Vagina (tissue), 2 donors: ENCODE measurements at regions not wholly inside any gene's neighbourhood (a gene's known extent, or its start where the extent isn't known, plus 50 kb on each side); places are given as distances from the start of the nearest gene placed in this dataset.

ENCODE experiments used
- DNase-seq, 2 donors: peaks; one replicate each; pipeline ENCODE4 v3.0.0-alpha.2; 2017; ENCODE audit errors: extremely low spot score in 2 of 2
- H3K27ac ChIP-seq: fragments of 200-600 bp; sonication (generic); one replicate; pipeline ENCODE4 v1.5.1; 2019
- H3K27me3 ChIP-seq: fragments of 200-600 bp; sonication (generic); one replicate; pipeline ENCODE4 v1.5.1; 2019
- H3K36me3 ChIP-seq, 2 donors: fragments of 200-600 bp; sonication (generic); one replicate each; pipeline ENCODE4 v1.5.1; 2017 to 2019
- H3K4me1 ChIP-seq: fragments of 200-600 bp; sonication (generic); one replicate; pipeline ENCODE4 v1.5.1; 2019
- H3K4me3 ChIP-seq, 2 donors: fragments of 200-600 bp; sonication (generic); 1 replicate in 1 of 2; 2 replicates in 1 of 2; pipeline ENCODE4 v1.5.1; 2016 to 2019
- H3K9me3 ChIP-seq: fragments of 200-600 bp; sonication (generic); one replicate; pipeline ENCODE4 v1.5.1; 2019
- POLR2A ChIP-seq, 2 donors: fragments of 450-650 bp; IDR thresholded peaks; one replicate each; pipeline ENCODE4 v1.6.1; 2017; ENCODE audit warnings: antibody characterized with exemption in 2 of 2, mild to moderate bottlenecking in 2 of 2, moderate library complexity in 2 of 2
- POLR2AphosphoS5 ChIP-seq, 2 donors: sonication (generic); formaldehyde crosslinking; IDR thresholded peaks; one replicate each; pipeline ENCODE4 v1.9.0; 2017; ENCODE audit warnings: antibody characterized with exemption in 2 of 2, mild to moderate bottlenecking in 2 of 2, low read depth in 1 of 2; ENCODE audit not compliant: insufficient read depth in 1 of 2
- intact Hi-C: fragments of 100-400 bp; cut with DNase I; formaldehyde crosslinking; loops from one replicate; pipeline ENCODE4 v1.15.1; 2023
- TF ChIP-seq, protein P1 (sequence below), 3 experiments: fragments of 450-650 bp in 2 of 3; fragments of 200-600 bp in 1 of 3; sonication (generic) in 1 of 3; IDR thresholded peaks; one replicate each; pipeline ENCODE4 v1.5.1; 2017 to 2019; ENCODE audit warnings: antibody characterized with exemption in 3 of 3, mild to moderate bottlenecking in 2 of 3, moderate library complexity in 2 of 3

DNA sequence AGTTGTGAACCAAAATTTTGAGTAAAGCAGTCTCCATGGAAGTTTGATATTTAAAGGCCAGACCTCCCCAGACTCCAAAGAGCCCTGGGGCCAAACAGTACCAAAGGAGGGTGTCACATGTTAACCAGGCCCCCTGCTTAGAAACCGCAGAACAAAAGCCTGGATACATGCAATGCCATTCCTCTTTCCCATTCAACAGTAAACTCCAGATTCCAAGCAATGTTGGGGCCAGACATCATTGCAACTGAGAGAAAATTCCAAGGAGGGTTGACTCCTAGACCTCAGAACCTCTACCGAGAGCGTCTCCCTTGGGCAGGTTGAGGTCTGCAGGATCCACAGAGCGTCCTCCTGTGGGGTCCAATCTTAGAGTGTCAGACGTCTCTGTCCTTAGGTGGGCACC lies 404.4 kb upstream of the SYT4 start:
- Histone ChIP-seq H3K4me3 (no peak overlapping the region), H3K27me3 (no peaks in the 10 kb centered on the region), H3K4me1 (no peaks in the 10 kb centered on the region), H3K9me3 (no peaks in the 10 kb centered on the region), H3K36me3 (no peaks in the 10 kb centered on the region), H3K27ac (no peak overlapping the region)
- intact Hi-C loops: no loop called here
- no peak for DNase-seq
- TF ChIP-seq POLR2AphosphoS5 (IDR thresholded peaks at IDR 0.05; ENCODE audit: insufficient read depth in 1 of 2, low read depth in 1 of 2) (no peak), POLR2A (IDR thresholded peaks at IDR 0.05) (no peak)
- TF ChIP-seq, protein P1, sequence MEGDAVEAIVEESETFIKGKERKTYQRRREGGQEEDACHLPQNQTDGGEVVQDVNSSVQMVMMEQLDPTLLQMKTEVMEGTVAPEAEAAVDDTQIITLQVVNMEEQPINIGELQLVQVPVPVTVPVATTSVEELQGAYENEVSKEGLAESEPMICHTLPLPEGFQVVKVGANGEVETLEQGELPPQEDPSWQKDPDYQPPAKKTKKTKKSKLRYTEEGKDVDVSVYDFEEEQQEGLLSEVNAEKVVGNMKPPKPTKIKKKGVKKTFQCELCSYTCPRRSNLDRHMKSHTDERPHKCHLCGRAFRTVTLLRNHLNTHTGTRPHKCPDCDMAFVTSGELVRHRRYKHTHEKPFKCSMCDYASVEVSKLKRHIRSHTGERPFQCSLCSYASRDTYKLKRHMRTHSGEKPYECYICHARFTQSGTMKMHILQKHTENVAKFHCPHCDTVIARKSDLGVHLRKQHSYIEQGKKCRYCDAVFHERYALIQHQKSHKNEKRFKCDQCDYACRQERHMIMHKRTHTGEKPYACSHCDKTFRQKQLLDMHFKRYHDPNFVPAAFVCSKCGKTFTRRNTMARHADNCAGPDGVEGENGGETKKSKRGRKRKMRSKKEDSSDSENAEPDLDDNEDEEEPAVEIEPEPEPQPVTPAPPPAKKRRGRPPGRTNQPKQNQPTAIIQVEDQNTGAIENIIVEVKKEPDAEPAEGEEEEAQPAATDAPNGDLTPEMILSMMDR (IDR thresholded peaks at IDR 0.05): no peak

DNA sequence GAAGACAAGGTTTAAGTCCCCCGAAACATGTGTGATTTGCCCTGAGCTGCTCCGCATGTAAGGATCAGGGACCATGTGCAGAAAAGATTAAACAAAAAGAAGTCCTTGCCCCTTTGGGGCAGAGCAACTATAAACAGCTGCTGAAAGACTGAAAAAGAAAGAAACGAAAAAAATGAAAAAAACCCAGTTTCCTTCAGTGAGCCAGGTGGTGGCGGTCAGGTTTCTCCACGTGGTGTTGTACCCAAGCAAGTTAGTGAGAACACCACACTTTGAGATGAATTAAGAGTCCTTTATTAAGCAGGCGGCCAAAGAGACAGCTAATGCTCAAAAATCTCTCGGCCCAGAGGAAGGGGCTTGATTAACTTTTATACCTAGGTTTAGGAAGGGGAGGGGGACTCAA lies 404.9 kb upstream of the SYT4 start:
- no peak for DNase-seq
- H3K9me3 ChIP-seq: no peaks in the 10 kb centered on the region
- no peaks in the 10 kb centered on the region for H3K4me1 ChIP-seq
- intact Hi-C loops: no loop called here
- H3K4me3 ChIP-seq: no peak overlapping the region
- no peaks in the 10 kb centered on the region for H3K27me3 ChIP-seq
- no peaks in the 10 kb centered on the region for H3K36me3 ChIP-seq
- TF ChIP-seq POLR2A (IDR thresholded peaks at IDR 0.05) (no peak), POLR2AphosphoS5 (IDR thresholded peaks at IDR 0.05; ENCODE audit: insufficient read depth in 1 of 2, low read depth in 1 of 2) (no peak)
- TF ChIP-seq, protein P1 (IDR thresholded peaks at IDR 0.05): no peak
- H3K27ac ChIP-seq: no peak overlapping the region

DNA sequence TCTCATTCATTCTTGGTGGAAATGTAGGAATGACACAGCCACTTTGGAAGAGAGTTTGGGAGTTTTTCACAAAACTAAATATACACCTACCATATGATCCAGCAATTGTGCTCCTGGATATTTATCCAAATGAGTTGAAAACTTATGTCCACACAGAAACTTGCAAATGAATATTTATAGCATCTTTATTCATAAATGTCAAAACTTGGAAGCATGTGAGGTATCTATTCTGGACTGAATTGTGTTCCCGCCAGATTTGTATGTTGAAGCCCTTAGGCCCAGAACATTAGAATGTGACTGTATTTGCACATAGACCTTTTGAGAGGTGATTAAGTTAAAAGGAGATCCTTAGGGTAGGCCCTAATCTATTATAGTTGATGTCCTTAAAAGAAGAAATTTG lies 409.4 kb upstream of the SYT4 start:
- Histone ChIP-seq H3K36me3 (no peaks in the 10 kb centered on the region), H3K9me3 (no peaks in the 10 kb centered on the region), H3K27ac (no peak overlapping the region), H3K27me3 (no peaks in the 10 kb centered on the region), H3K4me3 (no peak overlapping the region), H3K4me1 (no peaks in the 10 kb centered on the region)
- DNase-seq: no peak
- TF ChIP-seq, protein P1 (IDR thresholded peaks at IDR 0.05): no peak
- TF ChIP-seq POLR2AphosphoS5 (IDR thresholded peaks at IDR 0.05; ENCODE audit: insufficient read depth in 1 of 2, low read depth in 1 of 2) (no peak), POLR2A (IDR thresholded peaks at IDR 0.05) (no peak)
- intact Hi-C loops: no loop called here

DNA sequence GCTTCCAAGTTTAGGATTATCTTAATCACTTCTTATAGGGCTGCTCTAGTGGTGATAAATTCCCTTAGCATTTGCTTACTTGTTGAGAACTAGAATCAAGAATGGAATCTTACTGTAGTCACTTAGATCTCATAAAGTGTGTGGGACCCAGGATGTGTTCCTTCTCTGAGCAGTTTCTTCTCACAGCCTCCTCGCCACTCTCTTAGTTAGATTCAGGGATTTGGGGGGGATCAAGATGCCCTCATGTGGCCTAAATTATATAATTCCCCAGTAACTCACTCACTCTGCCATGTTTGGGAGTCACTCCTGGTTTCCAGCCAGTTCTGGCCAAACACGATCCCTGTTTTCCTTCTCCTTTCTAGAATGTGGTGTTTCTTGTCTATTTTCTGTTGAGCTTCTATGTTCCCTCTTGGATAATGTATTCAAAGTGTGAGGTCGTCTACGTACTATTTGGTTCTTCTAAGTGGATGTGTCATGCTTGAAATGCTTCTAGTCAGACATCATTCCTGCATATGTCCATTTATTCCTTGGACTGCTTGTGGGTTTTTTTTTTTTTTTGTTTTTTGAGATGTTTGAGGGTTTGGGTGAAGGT lies 414.9 kb upstream of the SYT4 start:
- TF ChIP-seq, protein P1 (IDR thresholded peaks at IDR 0.05): no peak
- TF ChIP-seq POLR2A (IDR thresholded peaks at IDR 0.05) (no peak), POLR2AphosphoS5 (IDR thresholded peaks at IDR 0.05; ENCODE audit: insufficient read depth in 1 of 2, low read depth in 1 of 2) (no peak)
- intact Hi-C loops: no loop called here
- Histone ChIP-seq H3K27ac (no peak overlapping the region), H3K36me3 (no peaks in the 10 kb centered on the region), H3K4me3 (no peak overlapping the region), H3K27me3 (no peaks in the 10 kb centered on the region), H3K4me1 (no peaks in the 10 kb centered on the region), H3K9me3 (no peaks in the 10 kb centered on the region)
- DNase-seq: no peak

DNA sequence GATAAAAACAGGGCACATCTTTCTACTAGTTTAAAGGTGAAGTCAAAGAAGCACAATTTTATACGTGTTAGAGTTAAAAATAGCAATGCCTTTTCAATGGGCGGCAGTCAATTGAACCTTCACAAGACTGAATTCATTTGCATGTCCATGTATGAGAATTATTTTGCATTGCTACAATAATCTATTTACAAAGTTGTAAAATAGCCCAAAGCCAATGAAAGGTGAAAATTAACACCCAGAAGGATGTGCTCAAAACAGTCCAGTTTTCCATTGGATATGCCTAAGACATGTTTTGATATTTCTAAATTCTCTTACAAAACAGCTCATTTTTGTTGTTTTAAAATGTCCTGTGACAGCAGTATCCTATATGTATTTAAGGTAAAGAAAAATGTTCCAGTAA lies 425.1 kb upstream of the SYT4 start:
- Histone ChIP-seq H3K4me1 (no peaks in the 10 kb centered on the region), H3K27me3 (no peaks in the 10 kb centered on the region), H3K4me3 (no peak overlapping the region), H3K27ac (no peak overlapping the region), H3K36me3 (no peaks in the 10 kb centered on the region), H3K9me3 (no peaks in the 10 kb centered on the region)
- DNase-seq: no peak
- intact Hi-C loops: no loop called here
- no peak for TF ChIP-seq POLR2A (IDR thresholded peaks at IDR 0.05)
- no peak for TF ChIP-seq POLR2AphosphoS5 (IDR thresholded peaks at IDR 0.05; ENCODE audit: insufficient read depth in 1 of 2, low read depth in 1 of 2)
- TF ChIP-seq, protein P1 (IDR thresholded peaks at IDR 0.05): no peak
